GM19023 (cell line): ENCODE measurements at regions not wholly inside any gene's neighbourhood (a gene's known extent, or its start where the extent isn't known, plus 50 kb on each side); places are given as distances from the start of the nearest gene placed in this dataset.

Source experiments
- ATAC-seq: cut with Tn5 transposase; IDR thresholded peaks from one replicate; pipeline ENCODE4 v1.9.1; 2021; ENCODE audit warnings: mild to moderate bottlenecking, moderate library complexity; ENCODE audit not compliant: unreplicated experiment

DNA sequence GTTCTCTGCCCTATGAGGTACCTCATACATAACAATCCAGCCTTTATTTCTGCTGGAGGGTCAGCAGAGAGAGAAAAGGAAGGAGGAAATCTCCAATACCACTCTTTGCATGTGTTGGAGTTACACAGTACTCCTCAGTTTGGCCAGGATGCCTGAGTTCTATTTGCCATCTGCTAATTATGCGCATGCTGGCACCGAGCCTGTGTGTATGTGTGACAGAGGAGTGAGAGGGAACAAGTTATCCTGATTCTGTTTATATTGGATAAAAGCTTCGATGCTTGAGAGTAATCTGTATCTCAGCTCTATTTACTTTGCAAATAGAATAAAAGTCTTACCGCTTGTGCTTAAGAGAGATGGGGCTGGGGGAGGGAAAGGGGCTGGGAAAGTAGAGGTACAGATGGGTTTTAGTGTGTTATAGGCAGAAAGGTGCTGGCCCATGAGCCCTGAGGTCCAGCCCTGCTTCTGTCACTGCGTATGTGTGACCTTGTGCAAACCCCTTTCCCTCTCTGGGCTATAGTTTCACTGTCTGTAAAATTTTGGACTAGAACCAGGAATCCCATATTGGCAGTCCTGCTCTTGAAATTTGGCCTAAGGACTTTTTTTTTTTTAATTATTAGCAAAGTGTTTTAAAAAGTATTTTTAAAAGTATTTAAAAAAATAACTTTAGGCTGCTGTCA, 54.5 kb upstream of the PLXNA2 start:
- ATAC-seq = no peak

DNA sequence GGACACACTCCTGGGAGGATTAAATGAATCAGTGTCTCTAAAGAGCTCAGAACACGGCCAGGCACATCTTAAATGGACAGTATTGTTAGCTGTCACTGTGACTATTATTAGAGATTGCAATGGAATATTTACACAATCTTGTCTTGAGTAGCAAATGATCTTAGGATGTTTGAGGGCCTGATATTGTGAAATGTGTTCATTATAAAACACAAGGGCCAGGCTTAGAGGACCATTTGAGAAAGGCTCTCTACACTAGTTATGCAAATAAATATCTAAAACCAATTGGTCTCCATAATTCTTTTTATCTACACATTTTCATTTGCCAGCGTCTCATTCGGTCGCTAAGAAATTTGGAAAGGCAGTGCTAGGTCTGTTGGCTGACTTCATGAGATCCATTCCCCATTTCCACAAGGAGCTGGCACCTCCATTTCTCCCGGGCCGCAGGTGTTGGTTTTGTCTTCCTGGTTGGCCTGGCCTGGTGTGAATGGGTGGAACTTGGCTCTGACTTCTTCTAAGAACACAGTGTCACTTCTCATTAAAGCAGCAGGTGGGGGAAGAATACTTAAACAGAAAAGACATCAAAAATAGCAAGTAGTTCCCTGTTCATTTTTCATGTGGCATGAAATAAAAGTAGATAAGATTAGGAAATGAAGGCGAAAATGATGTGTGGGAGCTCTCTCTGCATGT, 56.0 kb upstream of the PLXNA2 start:
- ATAC-seq = no peak

DNA sequence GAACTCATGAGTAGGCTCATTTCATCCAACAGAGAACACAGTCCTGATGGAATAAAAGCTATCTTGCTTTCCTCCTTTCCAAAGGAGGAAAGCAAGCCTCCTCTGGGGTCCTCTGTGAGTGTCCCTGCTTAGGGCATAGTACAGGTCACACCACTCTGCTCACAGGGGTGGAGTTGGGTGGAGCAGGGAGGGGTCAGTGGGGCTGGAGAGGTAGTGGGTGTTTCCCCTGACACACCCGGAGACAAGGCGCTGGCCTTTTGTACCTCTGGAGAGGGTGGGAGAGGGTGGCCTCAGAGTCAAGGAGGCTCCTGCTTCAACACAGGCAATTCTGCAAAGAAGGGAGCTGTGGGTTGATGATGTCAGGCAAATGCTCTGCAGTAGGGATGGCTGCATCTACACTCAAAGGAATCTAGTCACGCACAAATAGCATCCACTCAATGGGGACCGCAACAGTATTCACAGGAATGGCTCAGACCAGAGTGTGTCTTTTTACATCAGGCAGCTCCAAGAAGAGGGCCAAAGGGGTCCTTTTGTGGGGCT, 58.6 kb upstream of the PLXNA2 start:
- ATAC-seq = no peak

DNA sequence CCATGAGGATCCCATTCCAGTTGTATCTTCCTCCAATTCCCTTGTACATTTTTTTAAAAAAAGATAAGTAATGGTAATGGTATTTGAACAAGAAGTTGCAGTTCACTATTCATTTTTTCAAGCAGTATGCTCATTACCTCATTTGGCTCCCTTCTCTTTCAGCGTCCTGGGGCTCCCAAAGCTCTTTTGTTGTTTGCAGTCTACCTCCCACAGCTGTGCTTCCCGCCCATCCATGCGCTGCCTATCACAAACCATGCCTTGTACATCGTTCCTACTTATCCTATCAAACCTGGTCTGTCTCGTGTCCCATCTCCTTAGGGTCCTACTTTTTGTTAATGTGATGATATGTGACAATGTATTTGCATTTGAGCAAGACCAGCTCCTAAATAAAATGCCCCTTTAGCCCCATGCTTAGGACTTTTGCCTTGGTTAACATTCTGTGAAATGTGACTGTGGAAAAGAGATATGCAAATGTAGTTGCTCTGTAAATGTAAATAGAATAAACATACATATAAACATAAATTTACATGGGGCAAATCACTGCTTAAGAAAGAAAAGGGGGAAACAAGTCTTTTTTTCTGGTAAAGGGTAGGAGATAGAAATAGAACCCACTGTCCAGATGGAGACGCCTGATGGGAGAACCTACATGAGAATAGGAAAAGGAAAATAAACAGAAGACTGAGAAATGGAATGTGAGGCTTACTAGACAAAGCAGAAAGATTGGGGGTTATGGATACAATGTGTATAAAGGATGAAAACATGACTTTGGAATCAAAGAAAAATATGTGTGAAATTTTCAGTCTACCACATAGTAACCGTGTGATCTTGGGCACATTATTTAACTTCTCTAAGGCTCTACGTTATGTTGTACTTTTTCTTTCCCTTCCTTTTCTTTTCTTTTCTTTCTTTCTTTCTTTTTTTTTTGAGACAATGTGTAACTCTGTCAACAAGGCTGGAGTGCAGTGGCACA, 59.8 kb upstream of the PLXNA2 start:
- no peak for ATAC-seq

DNA sequence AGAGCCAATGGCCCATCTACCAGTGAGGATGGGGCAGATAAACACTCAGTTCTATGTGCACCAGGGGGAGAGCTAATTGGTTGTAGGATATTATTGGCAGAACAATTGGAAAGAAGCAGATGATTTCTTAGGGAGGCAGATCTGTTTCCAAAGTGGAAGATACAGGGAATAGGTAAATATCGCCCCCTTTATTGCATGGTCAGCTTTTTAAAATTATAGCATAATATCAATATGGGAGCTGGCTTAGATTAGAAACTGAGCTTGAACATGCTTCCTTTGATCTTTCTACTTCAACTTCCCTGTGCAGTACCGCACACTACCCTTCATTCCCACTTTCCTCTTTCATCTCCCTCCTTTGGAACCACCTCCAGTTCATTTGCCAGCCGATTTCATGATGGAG, 64.0 kb upstream of the PLXNA2 start:
- ATAC-seq = no peak

DNA sequence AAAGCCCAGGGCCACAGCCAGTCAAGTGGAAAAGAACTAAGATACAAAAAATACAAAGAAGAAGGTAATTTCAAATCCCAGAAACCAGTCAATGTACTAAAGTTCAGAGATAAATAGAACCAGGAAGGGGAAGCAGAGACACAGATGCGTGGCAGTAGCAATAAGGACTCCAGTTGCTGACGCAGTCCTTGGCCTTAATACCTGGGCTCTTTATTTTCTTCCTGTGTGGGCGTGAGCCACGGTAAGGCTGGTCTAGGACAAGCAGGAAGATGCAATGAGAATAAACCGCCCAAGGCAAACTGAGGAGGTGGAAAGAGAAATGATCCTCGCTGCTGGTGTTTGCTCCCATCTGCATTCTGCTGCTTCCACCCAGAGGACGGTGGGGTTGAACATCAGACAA, 65.6 kb upstream of the PLXNA2 start:
- no peak for ATAC-seq

DNA sequence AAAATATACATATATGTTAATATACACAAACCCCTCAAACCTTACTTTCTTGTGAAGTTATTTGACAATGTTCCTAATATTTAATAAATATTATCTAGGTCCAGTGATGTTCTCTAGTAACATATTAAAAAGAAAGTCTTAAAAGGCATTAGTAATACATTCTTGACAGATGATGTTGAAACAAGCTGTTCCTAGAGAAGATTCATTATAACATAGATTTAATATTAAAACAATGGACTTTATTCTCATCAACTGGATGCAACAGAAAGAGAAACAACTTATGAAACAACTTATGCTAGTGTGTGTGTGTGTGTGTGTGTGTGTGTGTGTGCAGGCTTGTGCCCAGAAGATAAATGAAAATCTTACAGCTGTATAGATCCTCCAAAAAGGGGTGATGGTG, 68.5 kb upstream of the PLXNA2 start:
- ATAC-seq = no peak

DNA sequence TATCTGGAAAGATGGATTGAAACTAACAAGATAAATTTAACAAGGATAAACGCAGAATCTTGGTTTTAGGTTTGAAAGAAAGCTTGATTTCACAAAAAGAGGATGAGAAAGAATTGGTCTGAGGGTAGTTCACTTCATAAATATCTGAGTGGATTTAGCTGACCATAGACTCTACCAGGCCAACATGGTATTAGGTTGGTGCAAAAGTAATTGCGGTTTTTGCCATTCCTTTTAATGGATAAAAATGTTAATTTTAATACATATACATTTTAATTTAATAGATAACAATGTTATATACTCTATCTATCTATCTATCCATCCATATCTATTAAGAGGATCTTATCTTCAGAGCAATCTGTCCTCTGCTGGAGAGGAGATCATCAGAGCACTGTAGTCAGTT, 70.2 kb upstream of the PLXNA2 start:
- no peak for ATAC-seq

DNA sequence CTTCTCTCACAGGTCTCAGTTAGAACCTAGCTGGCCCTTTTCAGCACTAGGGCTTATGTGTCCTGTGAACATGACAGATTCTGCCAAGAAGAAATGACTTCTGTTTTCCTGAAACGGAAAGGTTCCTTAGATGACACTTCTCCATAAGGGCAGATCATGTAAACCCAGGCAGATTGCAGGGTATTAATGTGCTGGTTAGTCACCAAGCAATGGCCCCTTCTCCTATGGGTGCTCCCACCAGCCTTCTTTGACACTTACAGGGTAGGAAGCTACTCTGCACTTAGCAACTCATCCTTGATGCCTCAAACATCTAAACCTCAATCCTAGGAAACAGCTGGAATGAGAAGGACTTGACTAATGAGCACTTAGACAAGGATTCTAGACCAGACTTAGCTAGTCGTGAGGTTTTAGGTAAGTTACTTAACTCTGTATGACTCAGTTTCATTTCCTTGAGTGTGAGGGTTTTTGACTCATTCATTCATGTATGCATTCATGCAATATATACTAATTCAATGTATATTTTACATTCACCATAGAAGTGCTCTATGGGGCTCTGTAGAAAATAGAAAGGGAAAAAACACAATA, 74.1 kb upstream of the PLXNA2 start:
- no peak for ATAC-seq

DNA sequence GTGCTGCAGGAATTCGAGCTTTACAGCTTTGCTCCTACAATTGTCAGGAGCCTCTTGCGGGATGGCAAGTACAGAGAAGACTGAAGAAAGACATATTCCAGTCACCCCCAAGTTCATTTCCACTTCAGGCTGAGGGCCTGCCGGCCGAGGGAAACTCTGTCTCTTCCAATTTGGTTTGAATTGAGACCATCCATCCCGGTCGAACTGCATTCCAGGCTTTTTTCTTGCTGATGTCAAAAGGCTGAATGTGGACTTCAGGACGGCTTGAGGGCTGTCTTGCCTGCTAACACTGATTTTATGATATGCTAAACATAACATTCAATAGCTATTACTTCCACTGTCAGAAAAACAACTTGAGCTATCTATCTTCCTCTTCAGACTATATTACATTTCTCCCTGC, 79.8 kb upstream of the PLXNA2 start:
- no peak for ATAC-seq

DNA sequence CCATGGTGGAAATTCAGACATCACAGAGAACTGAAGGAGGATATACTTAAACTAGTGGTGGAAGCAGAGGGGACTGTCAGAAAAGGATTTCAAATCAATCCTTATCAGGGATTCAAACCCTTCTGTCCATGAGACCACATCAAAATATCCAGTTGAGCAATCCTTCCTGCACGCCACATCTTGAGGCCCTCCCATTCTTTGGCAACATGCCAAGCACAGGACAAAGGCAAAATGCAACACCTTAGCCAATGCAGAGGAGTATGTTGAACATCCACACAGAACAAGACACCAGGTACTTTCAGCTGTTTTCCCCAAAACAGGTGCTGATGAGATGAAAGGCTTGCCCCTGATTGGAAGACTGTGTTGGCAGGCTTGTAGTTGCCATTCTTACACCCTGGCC, 81.8 kb upstream of the PLXNA2 start:
- no peak for ATAC-seq

DNA sequence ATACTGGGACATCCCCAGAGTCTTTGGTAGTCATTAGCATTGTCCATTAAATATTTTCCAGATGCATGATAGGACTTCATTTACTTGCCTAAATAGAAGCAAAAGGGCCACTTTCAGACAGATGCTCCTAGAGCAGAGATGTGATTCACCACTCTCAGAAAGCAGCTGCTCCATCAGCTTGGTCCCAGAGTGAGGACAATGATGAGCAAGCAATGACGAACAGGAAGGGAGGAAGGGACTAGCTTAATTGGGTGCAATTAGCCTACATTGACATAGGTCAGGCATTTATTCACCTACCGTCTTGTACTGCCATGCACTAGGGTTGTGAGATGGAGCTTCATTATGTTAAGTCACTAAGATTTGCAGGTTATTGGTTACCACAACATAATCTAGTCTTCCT, 85.1 kb upstream of the PLXNA2 start:
- no peak for ATAC-seq

DNA sequence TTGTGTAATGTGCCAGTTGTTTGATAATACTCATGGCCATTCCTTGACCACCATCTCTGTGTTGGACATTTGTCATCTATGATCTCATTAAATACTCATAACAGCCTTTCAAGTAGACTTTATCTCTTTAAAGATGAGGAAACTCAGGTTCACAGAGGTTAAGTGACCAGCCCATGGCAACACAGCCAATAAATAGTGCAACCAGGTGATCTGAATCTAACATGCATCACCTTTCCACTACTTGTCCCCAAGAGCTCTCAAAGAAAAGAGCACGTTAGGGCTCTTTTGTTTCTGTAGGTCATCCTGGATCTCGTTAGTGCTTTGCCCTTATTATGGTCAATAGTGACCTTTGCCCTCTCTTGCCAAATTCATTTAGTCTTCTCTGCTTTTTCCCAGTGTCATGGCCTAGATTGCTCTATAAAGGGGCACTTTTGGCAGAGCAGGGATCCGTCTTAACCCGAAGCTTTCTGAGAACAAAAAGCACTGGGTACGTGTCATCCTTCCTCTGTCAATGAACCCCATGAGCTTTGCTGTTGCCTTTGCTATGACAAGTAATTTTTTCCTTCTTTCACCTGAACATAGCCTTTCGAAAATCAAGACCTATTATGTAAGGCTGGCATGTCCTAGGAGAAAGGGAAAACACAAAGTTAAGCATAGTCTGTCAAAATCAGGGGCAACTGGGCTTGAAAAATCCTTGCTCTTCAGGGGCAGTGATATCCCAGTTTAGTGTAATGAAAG, 88.0 kb upstream of the PLXNA2 start:
- no peak for ATAC-seq

DNA sequence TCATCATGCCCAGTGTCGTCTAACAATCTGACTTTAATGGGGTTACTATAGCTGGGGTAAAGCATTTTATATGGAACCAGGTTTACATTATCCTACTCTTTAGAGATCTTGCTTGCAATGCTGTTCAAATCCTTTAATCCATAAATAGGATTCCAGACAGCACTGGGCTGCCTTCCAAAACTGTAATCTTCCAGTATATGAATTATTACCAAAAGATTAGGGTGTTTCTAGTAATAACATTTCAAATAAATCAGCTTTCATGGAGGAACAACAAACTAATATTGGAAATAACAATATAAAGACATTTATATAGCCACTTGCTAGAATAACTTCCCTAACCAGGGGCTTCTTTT, 88.6 kb upstream of the PLXNA2 start:
- ATAC-seq = no peak

DNA sequence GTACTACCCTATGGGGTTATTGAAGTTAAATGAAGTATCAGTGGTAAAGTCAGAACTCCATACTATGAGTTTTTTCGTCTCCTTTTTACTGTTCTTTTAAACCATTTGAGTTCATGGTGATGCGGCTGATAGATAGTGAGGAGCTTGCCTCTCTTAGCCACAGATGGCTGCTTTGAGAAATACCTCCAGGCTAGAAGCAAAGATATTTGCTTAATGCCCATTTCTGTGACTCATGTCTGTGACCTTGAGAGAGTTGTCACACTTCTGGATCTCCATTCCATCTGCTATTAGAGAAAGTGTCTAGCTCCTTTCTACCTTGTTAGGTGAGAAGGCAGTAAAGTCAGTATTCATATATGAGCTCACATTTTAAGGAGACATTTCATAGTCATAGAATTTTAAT, 89.5 kb upstream of the PLXNA2 start:
- no peak for ATAC-seq

DNA sequence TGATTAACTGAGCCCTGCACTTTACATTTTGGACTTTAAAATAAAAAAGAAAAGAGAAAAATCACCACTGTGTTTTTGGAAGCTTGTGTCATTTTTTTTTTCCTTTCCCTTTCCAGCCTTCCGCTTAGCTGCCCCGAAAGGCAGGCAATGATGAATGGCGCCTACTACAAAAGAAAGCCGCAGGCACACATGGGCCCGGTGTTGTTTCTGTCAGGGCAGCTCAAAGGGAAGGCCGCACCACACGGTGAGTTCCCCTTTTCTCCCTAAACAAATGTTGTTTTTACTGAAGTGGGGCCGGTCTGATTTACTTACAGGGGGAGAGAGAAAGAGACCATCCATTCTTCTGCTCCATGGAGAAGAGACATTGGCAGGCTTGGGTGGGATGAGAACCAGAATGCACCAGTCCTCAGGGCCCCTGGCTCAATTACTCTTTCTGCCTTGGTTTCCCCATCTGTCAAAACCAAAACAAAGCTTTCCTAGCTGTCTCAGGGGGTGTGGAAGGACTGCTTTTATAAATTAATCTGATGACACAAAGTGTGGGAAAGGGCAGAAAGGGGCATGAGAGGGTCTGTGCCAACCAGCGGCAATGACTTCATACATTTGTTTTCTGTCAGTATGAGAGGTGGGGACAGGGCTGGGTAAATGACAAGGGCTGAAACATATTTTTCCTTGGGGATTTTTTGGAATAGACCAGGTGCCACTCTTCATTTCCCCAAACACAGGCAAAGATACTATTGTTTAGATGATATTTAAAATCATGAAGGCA, 91.4 kb upstream of the PLXNA2 start:
- ATAC-seq = no peak

DNA sequence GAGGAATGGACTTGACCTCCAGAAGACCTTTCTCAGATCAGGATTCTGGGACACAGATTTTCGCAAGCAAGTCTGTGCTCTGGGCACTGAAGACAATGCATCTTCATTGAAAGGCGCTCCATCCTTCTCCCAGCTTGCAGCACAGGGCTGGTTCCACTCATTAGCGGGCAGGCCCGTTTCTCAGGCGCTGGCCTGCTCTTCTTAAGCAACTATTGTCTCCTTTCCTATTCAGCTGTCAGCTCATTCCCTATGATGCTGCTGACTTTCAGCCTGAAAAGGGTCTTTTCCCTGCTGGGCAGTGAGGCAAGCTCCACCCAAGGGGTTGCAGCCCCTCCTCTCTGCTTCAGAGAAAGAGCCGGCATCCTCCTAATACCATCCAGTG, 91.9 kb upstream of the PLXNA2 start:
- no peak for ATAC-seq

DNA sequence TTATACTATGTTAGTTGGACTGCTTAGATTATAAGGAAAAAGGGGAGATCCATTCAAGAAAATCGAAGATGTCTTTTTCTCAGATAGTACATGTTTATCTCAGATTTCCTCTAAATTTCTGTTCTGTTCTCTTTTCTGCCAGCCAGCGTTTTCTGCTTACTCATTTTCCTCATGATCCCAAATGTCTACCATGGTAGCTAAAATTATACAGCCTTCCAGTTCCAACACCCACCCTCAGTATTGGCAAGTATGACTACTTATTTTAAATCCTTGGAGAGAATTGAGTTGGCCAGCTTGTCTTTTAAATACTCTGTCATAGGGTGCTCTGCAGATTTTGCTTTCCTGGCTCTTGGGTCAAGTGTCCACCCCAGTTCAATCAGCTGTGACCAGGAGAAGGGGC, 95.7 kb upstream of the PLXNA2 start:
- no peak for ATAC-seq

DNA sequence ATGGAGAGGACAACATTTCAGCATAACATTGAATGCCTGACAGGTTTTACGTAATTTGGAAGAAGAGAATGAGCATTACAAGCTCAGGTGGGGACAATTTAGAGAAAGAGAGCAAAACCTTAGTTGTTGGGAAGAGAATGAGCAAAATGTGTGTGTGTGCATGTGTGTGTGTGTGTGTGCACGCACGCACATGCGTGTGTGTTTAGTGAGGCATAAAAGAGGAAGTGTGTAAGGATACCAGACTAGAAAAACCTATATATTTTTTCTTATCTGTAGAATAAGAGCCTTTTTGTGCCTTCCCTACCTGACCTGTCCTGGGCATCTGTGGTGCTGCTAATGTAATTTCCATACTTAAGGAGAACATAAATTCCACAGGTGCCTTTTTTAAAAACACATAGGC, 99.0 kb upstream of the PLXNA2 start:
- no peak for ATAC-seq
